Hindlimb muscle (tissue), 1 donor: ENCODE measurements at regions not wholly inside any gene's neighbourhood (a gene's known extent, or its start where the extent isn't known, plus 50 kb on each side); places are given as distances from the start of the nearest gene placed in this dataset.

Experiments used
- DNase-seq: peaks from one replicate; pipeline ENCODE4 v3.0.0-alpha.2; 2013

DNA sequence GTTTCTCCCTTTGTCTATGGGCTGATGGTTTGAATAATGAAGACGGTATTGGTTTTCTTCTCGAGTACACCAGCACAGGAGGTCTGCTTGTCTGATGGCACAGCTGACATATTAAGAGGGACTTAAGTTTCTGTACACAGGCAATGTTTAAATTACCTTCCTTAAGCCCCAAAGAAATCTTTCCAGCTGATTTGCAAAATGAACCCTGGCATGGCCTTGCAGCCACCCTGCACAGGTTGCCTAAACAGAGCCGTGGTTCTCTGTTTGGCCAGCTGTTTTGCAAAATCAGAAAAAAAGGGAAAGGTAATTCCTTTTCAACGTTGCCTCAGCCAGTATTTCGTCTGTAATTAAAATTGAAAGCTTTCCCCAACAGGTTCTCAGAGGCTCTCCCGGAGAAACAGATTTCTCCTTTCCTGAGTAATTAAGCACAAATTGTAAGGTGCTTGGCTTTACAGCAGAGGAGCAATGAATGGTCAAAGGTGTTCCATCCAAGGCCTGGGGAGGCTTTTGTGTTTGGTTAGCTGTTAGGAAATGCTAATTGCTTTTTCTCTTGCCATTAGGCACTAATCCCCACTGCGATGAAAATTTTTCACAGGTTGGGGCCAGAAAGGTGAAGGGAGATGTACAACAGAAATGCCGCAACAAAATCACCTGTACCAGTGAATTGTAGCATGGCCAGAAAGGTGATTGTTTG is 138.9 kb downstream of the RASEF start:
- no peak for DNase-seq
